DMS53 (cell line): ENCODE measurements at regions not wholly inside any gene's neighbourhood (a gene's known extent, or its start where the extent isn't known, plus 50 kb on each side); places are given as distances from the start of the nearest gene placed in this dataset.
A peak's percentile ranks its signal among the peaks of the same experiment; 100 is the strongest.

Experiments used
- DNase-seq: peaks from one replicate; lab custom pipeline; 2025; lab: John Stamatoyannopoulos, UW

- no peak for DNase-seq
Observed at GRCh38 chr18:46322941-46323340, 218.8 kb downstream of the HAUS1 start.

- peak; percentile 80 for DNase-seq
Observed at GRCh38 chr18:46324087-46324955, 220.1 kb downstream of the HAUS1 start.

DNA sequence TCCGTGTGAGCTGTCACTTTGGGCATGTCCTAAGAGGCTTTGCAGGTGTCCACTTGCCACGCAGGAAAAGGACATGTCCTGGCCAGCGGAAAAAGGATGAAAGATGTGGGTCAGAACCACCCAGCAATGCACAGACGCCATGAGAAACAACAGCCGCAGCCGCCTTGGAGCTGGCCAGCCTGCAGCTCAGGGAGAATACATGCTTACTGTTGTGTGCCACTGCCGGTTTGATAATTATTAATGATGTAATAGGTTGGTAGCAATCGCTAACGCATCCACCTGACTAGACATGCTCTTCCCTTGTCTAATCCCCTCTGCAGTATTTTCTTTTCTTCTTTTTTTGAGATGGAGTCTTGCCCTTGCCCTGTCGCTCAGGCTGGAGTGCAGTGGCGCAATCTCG, 221.7 kb downstream of the HAUS1 start:
- DNase-seq, result no peak

- DNase-seq, result no peak
Observed at GRCh38 chr18:46329736-46330246, 225.6 kb downstream of the HAUS1 start.

- DNase-seq, result no peak
Observed at GRCh38 chr18:46331316-46331715, 227.1 kb downstream of the HAUS1 start.

DNA sequence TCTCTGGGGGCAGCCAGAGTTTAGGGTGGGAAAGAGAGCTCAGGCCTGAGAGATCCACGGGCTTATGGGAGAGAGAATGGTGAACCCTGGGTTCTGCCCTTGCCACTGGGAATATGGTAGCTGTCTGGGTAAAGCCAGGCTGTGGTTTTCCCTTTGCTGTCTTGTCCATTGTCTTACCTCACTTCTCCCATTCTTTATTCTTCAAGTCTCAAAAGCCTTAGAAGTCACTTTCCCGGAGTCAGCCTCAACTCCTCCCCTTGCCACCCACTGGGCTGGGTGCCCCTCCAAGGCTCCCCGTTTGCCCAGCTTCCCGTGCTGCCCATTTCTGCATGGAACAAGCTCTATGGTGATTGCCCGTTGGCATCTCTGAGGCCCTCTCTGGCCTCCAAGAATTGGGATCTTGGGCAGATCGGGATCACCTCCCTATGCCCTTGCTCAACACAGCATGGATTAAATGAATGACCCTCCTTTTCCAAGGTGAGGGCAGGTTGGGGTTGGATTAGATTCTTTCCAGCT, 228.2 kb downstream of the HAUS1 start:
- no peak for DNase-seq

- DNase-seq, result peak; percentile 84
Observed at GRCh38 chr18:46332921-46333341, 228.7 kb downstream of the HAUS1 start.

GRCh38 chr18:46333431-46334135, 229.4 kb downstream of the HAUS1 start:
- DNase-seq, result peak; percentile 94

DNA sequence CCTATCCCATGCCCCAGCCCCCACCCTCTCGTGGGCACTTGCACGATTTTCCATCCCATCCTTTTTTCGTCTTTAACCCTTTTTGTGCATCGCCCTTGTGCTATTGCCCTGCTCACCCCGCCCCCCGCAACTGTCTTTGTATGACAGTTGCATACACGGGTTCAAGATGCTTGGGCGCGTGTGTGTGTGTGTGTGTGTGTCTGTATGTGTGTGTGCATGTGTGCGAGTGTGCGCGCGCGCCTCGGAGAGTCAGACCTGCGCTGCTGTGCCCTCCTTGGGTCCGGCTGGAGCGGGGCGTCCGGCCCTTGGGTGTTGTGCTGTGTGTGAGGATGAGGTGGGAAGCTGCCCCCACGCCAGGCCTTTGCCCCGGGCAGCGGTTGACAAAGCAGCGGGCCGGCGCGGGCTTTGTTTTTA, 230.7 kb downstream of the HAUS1 start:
- DNase-seq, result peak; percentile 72

- no peak for DNase-seq
Observed at GRCh38 chr18:46335534-46336101, 231.4 kb downstream of the HAUS1 start.

DNA sequence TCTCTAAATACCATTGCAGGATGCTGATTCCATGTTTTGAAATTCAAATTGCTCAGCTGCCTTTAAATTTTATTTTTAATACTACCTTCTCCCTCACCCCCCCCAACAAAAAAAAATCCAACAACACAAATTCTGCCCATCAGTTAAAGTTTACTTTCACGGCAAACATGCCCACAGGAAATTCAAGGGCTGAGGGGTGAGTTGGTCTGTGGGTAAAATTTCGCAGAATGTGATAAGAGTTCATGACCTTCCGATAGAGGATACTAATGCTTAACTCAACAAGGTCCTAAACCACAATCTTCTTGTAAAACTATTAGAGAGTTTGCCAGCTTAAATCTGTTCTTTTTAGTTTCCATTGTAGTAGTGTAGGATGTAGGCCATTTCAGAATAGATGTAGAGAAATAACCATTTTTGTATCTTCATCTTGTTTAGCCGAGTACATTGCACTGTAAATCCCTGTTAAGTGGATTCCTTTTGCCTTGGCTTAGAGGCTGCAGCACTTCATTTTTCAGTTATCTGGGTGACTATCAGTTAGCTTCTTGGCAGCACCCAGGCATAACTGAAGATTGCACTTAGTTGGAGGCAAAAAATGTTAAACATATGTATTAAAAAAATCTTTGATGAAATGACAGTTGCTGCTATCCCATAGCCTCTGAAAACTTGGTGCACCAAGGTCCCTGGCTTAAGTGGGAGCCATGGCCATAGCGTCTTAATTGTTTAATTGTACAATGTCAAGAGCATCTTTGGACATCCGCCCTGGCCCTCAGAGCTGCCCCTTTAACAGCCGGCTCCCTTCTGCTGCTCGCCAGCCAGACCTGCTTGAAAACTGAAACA, 232.3 kb downstream of the HAUS1 start:
- no peak for DNase-seq

- no peak for DNase-seq
Observed at GRCh38 chr18:46337271-46337670, 233.1 kb downstream of the HAUS1 start.

GRCh38 chr18:46338205-46338604, 234.0 kb downstream of the HAUS1 start:
- DNase-seq, result no peak

GRCh38 chr18:46338766-46339165, 234.6 kb downstream of the HAUS1 start:
- no peak for DNase-seq

- DNase-seq, result no peak
Observed at GRCh38 chr18:46340716-46341115, 236.5 kb downstream of the HAUS1 start.

- DNase-seq, result no peak
Observed at GRCh38 chr18:46341986-46342525, 237.9 kb downstream of the HAUS1 start.

- peak; percentile 51 for DNase-seq
Observed at GRCh38 chr18:46343456-46343855, 239.3 kb downstream of the HAUS1 start.

- peak; percentile 96 for DNase-seq
Observed at GRCh38 chr18:46343931-46344372, 239.8 kb downstream of the HAUS1 start.

- DNase-seq, result no peak
Observed at GRCh38 chr18:46344416-46345180, 240.4 kb downstream of the HAUS1 start.

DNA sequence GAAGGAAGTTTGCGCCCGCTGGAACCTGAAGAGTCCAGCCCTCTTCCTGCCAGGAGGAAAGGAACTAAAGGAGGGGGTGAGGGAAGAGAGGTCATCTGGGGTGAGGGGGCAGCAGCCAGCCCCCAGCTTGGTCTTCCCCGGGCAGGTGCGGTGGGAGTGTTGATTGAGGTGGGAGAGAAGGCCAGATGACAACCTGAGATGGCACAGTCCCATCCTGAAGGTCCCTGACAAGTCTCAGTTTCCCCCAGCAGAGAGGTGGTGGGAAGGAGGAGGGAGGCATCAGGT, 240.9 kb downstream of the HAUS1 start:
- no peak for DNase-seq

DNA sequence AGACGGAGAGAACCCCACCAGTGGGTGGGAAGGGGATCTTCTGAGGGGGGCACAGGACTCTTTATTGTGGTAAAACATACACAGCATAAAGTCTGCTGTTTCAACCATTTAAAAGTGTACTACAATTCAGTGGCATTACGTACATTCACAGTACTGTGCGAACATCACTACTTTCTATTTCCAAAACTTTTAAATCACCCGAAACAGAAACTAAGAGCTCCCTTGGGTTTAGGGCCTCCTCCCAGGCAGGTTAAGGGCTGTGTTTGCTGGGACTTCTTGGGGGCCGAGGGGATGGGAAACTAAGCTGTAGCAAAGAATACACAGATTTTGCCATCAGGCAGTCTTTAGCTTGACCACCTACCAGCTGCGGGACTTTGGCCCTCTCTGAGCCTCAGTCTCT, 242.0 kb downstream of the HAUS1 start:
- no peak for DNase-seq
